Muscle of back (tissue), 3 donors: ENCODE measurements at regions not wholly inside any gene's neighbourhood (a gene's known extent, or its start where the extent isn't known, plus 50 kb on each side); places are given as distances from the start of the nearest gene placed in this dataset.

Source experiments
- DNase-seq, 3 donors: peaks; one replicate each; pipeline versions ENCODE4 v3.0.0 to v3.0.0-alpha.2; 2013

GRCh38 chr11:8799273-8799672, 111.7 kb upstream of the AKIP1 start:
- DNase-seq, result no peak

- no peak for DNase-seq
Measured at GRCh38 chr11:8800520-8801110, 110.4 kb upstream of the AKIP1 start.

- DNase-seq, result no peak
Measured at GRCh38 chr11:8801121-8801520, 109.9 kb upstream of the AKIP1 start.

- no peak for DNase-seq
Measured at GRCh38 chr11:8802251-8802650, 108.7 kb upstream of the AKIP1 start.

- no peak for DNase-seq
Measured at GRCh38 chr11:8803973-8804372, 107.0 kb upstream of the AKIP1 start.

- DNase-seq, result no peak
Measured at GRCh38 chr11:8805296-8805695, 105.7 kb upstream of the AKIP1 start.

- peak in 1 of 3 donors; percentile 42 for DNase-seq
Measured at GRCh38 chr11:8806974-8807373, 104.0 kb upstream of the AKIP1 start.

DNA sequence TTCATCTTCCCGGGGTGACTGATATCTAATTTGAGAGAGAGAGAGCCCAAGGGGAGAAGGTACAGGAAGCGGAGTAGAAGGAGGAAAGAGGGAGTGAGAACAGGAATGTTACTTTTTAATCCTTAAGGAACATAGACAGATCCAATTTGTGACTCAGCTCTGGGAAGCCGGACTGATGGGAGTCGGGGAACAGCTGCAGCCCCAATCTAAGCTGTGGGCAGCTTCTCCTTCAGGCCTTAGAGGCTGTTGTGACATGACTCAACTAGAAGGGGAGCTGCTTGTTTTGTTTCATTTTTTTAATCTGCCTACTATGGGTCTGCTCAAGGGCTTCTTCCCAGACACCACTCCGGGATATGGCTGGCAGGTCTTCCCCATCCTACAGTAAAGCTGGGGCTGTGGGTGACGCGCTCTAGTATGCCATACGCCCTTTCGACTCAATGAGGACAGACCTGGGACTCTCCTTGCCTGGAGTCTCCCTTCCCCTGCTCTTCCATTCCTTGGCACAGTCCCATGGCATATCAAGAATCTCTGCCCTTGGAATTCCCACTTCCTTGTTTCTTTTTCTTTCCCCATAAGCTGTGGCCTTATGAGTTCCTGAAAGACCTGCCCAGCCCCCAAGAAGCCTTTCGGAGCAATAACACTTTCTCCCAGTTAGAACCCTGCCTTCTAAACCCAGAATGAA, 103.3 kb upstream of the AKIP1 start:
- DNase-seq, result peak; percentile 80 to 83 (median 81)

DNA sequence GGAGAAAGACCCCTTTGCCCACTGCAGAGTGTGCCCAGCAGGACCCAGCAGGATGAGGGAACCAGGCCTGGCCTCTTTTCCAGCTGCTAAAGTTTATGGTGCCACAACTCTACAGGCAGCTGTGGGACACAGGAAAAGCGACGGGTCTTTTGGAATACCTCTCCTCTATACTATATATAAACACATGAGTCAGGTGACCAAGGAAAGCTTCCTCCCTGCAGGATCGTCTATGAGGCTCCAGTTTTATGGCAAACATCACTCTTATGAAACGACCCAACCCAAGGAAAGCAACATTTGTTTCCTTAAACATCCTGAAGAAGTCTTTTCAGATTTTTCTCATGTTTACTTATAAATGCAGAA, 102.8 kb upstream of the AKIP1 start:
- DNase-seq, result peak in 1 of 3 donors; percentile 42

- peak in 1 of 3 donors; percentile 78 for DNase-seq
Measured at GRCh38 chr11:8809241-8809938, 101.6 kb upstream of the AKIP1 start.

DNA sequence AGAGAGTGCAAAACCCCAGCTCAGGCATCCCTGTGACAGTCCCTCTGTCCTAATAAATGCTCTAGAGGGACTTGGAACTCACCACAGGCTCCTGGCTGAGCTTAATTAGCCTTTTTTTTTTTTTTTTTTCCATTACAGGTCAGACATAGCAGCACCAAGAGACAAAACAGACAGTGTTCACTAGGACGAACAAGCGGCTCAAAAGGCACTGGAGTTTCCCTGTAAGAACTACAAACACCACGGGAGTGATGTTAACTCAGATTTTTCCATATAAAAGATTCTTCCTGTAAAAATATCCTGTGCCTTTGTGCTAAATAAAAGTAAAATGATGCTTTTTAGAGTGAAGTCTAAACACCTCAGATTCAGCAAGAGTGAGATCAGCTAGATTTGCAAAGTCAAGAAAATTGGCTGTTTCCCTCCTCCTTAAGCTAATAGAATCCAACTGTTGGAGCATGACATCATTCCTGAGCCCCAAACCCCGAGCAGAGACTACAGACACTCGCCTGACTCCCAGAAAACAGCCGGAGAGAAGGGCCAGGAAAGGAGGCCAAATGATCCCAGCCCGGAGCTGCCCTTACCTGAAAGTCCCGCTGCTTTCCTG, 101.0 kb upstream of the AKIP1 start:
- no peak for DNase-seq

DNA sequence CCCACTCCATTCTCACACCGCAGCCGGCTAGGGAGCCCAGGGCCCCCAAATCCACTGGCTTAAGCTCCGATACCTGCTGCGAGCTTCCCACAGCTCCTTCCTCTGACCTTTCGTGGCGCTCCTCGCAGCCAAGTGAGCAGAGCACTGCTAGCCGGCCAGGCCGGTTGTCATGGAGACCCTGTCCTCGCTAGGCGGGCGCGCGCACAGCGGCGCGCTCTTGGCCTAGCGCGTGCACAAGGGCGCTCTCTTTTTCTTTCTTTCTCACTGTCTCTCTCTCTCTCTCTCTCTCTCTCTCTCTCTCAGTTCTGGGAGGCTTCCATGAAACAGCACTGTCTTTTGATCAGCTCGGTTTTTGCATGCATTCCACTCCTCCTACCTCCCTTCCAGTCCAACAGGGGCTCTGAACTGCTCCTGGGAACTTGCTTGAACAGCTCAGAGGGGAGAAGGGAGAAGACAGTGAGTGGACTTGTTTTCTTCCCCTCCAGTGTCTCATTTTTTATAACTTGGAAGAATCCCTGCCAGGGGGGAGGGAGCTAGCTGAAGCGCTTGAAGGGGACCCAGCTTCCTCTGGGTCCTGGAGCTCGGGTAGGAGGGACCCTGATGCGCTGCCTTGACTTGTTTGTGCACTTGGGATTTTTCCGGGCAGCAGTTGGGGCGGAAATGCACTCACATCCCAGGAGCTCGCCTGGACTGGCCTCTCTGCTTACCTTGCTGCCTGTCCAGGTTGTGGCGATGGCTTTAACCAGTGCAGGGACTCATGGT, 100.3 kb upstream of the AKIP1 start:
- DNase-seq, result peak; percentile 80 to 97 (median 96)

- no peak for DNase-seq
Measured at GRCh38 chr11:8811571-8811970, 99.4 kb upstream of the AKIP1 start.

DNA sequence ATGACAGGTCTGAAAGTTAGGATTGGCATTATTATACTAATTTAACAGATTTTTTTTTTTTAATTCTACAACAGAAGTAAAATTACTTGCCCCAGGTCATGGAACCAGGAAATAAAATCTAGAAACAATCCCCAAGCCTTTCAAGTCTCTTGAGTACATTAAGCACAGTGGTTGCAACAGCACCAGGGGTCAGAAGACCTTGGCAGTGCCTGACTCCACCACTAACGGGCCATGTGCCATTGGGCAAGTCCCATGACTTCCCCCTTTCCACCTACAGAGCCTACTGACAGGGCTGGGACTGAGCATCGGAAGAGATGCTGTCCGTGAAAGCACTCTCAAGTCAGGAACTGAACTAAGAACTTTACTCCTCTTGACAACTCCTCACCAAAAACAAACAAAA, 98.6 kb upstream of the AKIP1 start:
- no peak for DNase-seq

DNA sequence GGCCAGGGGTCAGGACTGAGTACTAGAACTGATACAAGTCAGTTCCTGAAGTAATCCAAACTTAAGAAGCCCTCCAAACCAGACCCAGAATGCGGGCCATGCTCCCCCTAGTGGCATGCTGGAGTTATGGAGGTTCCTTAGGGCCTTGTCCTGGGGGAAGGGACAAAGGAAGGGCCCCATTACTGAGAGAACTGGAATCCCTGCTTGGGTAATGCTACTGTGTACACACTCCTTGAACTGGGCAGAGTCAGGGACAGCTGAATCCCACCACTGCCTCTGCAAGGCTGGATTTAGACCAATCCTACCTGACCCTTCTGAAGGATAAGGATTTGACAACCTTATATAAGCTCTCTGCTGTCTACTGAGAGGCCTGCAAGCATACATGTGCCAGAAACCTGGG, 97.3 kb upstream of the AKIP1 start:
- peak; percentile 78 to 89 (median 79) for DNase-seq

DNA sequence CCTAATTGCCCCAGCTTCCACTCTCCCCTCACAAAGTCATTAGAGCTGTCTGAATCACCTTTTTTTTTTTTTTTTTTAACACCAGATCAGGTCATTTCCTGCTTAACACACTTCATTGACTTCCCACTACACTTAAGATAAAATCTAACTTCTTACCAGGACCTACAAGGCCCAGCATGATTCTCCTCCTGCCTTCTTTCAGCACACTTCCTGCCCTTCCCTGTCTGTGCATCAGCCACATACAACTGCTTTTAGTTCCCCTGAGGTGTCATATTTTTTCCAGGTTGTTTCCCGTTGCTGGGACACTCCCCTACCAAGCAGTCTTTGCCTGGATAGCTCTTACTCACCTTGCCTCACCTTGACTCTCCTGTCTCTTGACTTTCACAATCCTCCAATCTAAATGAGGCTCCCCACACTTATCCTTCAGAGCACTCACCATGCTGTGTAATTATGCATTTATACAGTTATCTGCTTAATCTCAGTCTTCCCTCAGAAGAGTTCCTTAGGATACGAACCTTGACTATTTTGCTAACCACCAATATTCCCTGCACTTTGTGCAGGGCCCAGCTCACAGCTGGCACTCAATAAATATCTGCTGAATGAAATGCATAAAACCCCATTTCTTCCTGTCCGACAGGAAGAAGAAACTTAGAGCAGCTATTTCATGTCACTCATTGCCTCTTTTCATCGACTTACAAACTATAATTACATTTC, 96.6 kb upstream of the AKIP1 start:
- no peak for DNase-seq

DNA sequence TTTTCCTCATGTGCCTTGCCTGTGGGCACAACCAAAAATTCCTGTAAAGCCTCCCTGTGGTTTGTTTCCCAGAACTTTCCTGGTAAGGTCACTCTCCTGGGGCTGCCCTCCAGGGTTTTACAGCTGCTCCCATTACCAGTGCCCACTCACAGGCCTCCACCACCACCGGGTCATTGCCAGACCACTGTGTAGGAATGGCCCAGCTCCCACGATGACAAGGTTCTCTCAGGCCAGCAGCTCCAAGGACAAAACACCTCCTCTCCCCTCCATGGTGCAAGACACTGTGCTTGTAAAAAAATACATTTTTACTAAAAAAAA, 96.1 kb upstream of the AKIP1 start:
- no peak for DNase-seq

DNA sequence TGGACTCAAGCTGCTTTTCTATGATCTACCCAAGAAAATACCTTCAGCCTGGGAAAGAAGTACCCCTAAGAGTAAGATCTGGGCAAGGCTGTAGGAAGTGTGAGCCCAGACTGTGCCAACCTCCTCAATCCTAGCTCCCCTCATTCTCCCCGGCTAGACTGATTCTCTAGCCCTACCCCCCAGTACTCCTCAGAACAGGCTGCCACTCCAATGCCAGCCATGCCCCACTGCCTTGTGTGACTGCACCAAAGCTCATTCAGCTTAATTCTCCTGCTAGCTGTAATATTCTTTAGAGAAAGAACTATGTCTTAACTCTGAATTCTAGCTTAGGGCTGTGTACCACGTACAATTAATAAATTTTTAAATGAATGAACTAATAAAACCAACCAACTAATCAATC, 92.6 kb upstream of the AKIP1 start:
- no peak for DNase-seq

DNA sequence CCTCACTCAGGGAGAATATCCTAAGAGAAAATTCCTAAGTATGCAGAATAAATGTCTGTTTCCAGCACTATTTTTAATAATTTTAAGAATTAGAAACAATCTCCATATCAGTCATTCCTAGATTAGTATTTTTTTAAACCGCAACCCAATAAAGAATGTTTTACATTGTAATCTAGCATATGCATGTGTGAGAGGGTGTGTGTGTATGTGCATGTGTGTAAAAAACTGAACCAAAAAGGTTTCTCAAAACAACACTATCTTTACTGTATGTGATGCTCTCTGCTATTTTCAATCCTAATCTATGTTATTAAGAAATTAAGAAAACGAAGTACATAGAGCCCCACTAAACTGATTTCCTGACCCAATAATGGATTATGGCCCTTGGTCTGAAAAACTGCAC, 90.6 kb upstream of the AKIP1 start:
- DNase-seq, result no peak

- DNase-seq, result no peak
Measured at GRCh38 chr11:8822469-8822868, 88.5 kb upstream of the AKIP1 start.

DNA sequence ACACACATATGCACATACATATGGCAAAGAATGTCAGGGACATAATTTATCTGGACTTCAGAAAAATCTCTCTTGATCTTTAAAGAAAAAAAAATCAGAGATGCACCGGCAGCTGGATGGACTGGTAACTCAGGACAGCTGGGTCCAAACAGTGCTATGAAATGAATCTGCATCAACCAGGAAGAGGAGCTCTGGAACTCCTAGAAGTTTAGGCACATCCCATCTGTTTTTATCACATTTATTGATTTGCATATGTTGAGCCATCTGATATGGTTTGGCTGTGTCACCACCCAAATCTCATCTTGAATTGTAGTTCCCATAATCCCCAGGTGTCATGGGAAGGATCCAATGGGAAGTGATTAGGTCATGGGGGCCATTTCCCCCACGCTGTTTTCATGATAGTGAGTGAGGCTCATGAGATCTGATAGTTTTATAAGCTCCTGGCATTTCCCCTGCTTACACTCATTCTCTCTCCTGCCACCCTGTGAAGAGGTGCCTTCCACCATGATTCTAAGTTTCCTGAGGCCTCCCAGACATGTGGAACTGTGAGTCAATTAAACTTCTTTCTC, 87.7 kb upstream of the AKIP1 start:
- no peak for DNase-seq
